ENCODE measurements at regions not wholly inside any gene's neighbourhood (a gene's known extent, or its start where the extent isn't known, plus 50 kb on each side); places are given as distances from the start of the nearest gene placed in this dataset.
A peak's percentile ranks its signal among the peaks of the same experiment; 100 is the strongest.

DNA sequence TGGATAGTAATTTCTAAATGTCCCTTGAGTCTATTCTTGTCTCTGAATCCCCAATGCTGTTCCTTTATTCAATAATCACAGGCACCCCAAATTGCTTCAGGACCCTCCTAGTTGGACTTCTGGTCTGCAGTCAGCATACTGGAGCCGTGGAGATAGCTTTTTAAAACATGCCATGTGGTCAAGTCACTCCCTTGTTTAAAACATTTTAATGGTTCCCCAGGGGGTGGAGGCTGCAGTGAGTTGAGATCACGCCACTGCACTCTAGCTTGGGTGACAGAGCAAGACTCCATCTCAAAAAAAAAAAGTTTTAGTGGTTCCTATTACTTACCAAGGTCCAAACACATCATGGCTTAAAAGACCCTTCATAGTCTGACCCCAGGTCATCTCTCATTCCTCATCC is 220.3 kb downstream of the ADAMTS15 start:
- Histone ChIP-seq H3K4me1 (ENCODE audit: insufficient read depth) (peaks cover 1% of the 10 kb centered on the region), H3K27ac (no peak overlapping the region), H3K4me3 (no peak overlapping the region), H3K27me3 (no peaks in the 10 kb centered on the region), H3K9me3 (no peaks in the 10 kb centered on the region), H3K36me3 (no peaks in the 10 kb centered on the region)
- DNase-seq, result no peak
- WGBS, 3 donors, result 64 to 84% (median 66%) methylated on average over 2 of the region's 2 CpGs
- TF ChIP-seq, protein P1, sequence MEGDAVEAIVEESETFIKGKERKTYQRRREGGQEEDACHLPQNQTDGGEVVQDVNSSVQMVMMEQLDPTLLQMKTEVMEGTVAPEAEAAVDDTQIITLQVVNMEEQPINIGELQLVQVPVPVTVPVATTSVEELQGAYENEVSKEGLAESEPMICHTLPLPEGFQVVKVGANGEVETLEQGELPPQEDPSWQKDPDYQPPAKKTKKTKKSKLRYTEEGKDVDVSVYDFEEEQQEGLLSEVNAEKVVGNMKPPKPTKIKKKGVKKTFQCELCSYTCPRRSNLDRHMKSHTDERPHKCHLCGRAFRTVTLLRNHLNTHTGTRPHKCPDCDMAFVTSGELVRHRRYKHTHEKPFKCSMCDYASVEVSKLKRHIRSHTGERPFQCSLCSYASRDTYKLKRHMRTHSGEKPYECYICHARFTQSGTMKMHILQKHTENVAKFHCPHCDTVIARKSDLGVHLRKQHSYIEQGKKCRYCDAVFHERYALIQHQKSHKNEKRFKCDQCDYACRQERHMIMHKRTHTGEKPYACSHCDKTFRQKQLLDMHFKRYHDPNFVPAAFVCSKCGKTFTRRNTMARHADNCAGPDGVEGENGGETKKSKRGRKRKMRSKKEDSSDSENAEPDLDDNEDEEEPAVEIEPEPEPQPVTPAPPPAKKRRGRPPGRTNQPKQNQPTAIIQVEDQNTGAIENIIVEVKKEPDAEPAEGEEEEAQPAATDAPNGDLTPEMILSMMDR (IDR thresholded peaks at IDR 0.05), result no peak
- TF ChIP-seq POLR2A (IDR thresholded peaks at IDR 0.05) (no peak), EP300 (IDR thresholded peaks at IDR 0.05) (no peak)
- intact Hi-C loops (cut with DNase I), result no loop called here

DNA sequence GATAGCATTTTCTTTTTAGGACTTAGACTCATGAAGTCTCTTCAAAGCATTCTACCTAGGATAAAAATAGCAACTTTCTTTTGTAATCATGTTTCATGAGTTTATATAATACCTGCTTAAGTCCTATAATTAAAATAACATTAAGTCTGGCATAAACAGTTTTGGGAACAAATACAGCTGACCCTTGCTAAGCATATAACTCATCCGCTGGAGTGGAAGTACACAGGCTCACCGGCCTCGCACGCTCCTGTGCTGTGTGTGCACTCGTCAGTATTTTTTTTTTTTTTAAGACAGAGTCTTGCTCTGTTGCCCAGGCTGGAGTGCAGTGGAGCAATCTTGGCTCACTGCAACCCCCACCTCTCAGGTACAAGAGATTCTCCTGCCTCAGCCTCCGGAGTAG is 221.8 kb downstream of the ADAMTS15 start:
- H3K4me1 ChIP-seq (ENCODE audit: insufficient read depth), result peaks cover 2% of the 10 kb centered on the region
- TF ChIP-seq, protein P1 (IDR thresholded peaks at IDR 0.05), result no peak
- TF ChIP-seq EP300 (IDR thresholded peaks at IDR 0.05), result no peak
- TF ChIP-seq POLR2A (IDR thresholded peaks at IDR 0.05), result no peak
- H3K4me3 ChIP-seq, result no peak overlapping the region
- WGBS, 3 donors, result 93 to 97% (median 94%) methylated on average over 6 of the region's 6 CpGs
- no peak overlapping the region for H3K27ac ChIP-seq
- H3K9me3 ChIP-seq, result no peaks in the 10 kb centered on the region
- no peaks in the 10 kb centered on the region for H3K36me3 ChIP-seq
- intact Hi-C loops (cut with DNase I), result no loop called here
- DNase-seq, result no peak
- no peaks in the 10 kb centered on the region for H3K27me3 ChIP-seq

DNA sequence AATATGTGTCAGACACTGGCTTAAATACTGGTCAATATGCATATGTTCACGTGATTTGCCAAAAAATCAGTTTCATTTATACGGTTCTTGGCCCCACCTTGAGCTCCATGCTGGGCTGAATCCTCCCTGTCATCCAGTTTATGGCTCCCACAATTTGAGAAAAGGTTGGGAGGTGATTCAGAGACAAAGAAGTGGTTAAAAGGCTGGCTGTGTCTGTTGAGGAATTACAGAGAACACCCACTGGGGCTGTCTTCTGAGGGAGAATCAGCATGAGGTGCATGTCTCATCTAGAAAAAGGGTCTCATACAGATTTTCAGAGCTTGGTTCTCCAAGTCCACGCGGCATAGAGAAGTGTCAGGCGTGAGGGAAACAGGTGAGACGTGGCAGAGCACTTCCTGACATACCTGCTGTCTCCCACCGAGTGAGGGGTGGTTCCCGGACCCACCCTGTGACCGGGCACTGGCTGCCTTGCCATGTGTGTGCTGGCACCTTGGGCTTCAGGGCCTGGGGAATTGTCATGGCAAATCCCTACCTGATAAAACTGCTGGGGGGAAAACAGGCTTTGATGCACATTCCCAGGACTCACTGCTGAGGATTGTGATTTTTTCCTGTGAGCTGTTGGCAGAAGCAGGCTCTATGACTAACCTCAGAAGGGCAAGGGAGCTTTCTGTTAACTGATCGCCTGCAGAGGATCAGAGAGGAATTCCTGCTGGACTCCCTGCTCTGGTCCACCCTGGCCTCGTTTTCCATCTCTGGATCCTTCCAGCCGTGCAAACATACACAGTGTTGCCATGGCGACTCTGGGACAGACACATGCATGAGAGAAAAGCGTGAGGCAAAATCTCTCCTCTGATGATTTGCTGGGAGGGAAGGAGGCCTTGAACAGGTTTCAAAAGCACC is 223.6 kb downstream of the ADAMTS15 start:
- Histone ChIP-seq H3K4me1 (ENCODE audit: insufficient read depth) (peaks cover 5% of the 10 kb centered on the region), H3K4me3 (no peak overlapping the region), H3K36me3 (no peaks in the 10 kb centered on the region), H3K27me3 (no peaks in the 10 kb centered on the region), H3K9me3 (no peaks in the 10 kb centered on the region), H3K27ac (no peak overlapping the region)
- intact Hi-C loops (cut with DNase I), result no loop called here
- WGBS, 3 donors, result 62 to 70% (median 70%) methylated on average over 14 of the region's 14 CpGs
- peak in 2 of 5 donors; percentile 44 to 48 for DNase-seq
- TF ChIP-seq EP300 (IDR thresholded peaks at IDR 0.05), result no peak

DNA sequence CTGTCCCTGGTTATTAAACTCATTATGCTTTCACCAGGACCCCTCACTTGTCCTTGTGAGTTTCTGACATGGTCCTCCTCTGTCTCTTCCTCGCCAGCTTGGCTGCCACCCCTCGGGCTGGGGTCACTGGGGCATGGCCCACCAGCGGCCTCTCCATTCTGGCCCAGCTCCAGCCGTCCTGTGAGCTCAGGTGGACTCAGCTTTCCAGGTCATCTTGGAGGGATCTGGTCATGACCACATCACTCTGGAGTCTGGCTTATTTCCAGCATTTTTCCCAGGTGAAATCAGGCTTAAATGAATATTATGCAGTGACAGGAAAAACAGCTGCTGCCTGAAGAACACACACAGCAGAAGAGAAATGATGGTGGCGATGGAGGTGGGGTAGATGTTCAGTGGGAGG is 224.5 kb downstream of the ADAMTS15 start:
- H3K27ac ChIP-seq, result no peak overlapping the region
- no peak for TF ChIP-seq POLR2A (IDR thresholded peaks at IDR 0.05)
- TF ChIP-seq, protein P1 (IDR thresholded peaks at IDR 0.05), result no peak
- TF ChIP-seq EP300 (IDR thresholded peaks at IDR 0.05), result no peak
- no peaks in the 10 kb centered on the region for H3K9me3 ChIP-seq
- intact Hi-C loops (cut with DNase I), result no loop called here
- 78 to 80% (median 78%) methylated on average over 5 of the region's 5 CpGs for WGBS, 3 donors
- H3K4me3 ChIP-seq, result no peak overlapping the region
- no peaks in the 10 kb centered on the region for H3K27me3 ChIP-seq
- H3K4me1 ChIP-seq (ENCODE audit: insufficient read depth), result peaks cover 5% of the 10 kb centered on the region
- no peak for DNase-seq
- H3K36me3 ChIP-seq, result no peaks in the 10 kb centered on the region

DNA sequence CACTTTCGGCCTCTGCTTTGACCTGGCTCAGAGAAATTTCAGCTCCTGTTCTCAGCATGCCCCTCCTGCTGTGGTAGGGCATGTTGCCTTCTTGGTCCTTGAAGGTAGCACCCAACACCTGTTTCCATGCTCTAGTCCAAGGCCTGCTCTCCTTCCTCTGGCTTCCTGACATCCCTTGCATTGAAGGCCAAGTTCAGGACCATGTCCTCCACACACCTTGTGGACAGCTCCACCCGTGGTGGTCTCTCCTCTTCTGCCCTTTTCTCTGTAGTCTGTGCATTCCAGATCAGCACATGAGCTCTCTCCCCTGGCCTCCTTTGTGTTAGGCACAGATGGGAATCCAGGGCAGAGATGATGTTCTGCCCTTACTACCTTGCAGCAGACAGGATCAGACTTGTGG is 225.3 kb downstream of the ADAMTS15 start:
- DNase-seq, result no peak
- H3K27me3 ChIP-seq, result no peaks in the 10 kb centered on the region

More for the DNA sequence above, 225.3 kb downstream of the ADAMTS15 start:
- Histone ChIP-seq H3K36me3 (no peaks in the 10 kb centered on the region), H3K27ac (no peak overlapping the region), H3K9me3 (no peaks in the 10 kb centered on the region), H3K4me1 (ENCODE audit: insufficient read depth) (peaks cover 5% of the 10 kb centered on the region), H3K4me3 (no peak overlapping the region)
- 62 to 69% (median 62%) methylated on average over 2 of the region's 2 CpGs for WGBS, 3 donors
- intact Hi-C loops (cut with DNase I), result no loop called here
- TF ChIP-seq, protein P1 (IDR thresholded peaks at IDR 0.05), result no peak
- TF ChIP-seq EP300 (IDR thresholded peaks at IDR 0.05) (no peak), POLR2A (IDR thresholded peaks at IDR 0.05) (no peak)

All from ovary (tissue), 7 donors.